Chondrocyte (in vitro differentiated cells): ENCODE measurements at regions not wholly inside any gene's neighbourhood (a gene's known extent, or its start where the extent isn't known, plus 50 kb on each side); places are given as distances from the start of the nearest gene placed in this dataset.

Experiments
- DNase-seq: peaks from one replicate; pipeline ENCODE4 v3.0.0; 2021; ENCODE audit warnings: mixed read lengths, low spot score
- H3K27ac Mint-ChIP-seq: one replicate; pipeline ENCODE4 v1.8.0; 2021; ENCODE audit warnings: mild to moderate bottlenecking, moderate library complexity, mixed read lengths; ENCODE audit not compliant: unreplicated experiment
- H3K27me3 Mint-ChIP-seq: 2 replicates; pipeline ENCODE4 v1.8.0; 2021; ENCODE audit warnings: low read depth, mixed read lengths
- H3K36me3 Mint-ChIP-seq: 2 replicates; pipeline ENCODE4 v1.8.0; 2021; ENCODE audit warnings: low read depth, mixed read lengths
- H3K4me1 Mint-ChIP-seq: 2 replicates; pipeline ENCODE4 v1.8.0; 2021; ENCODE audit warnings: low read depth, mild to moderate bottlenecking, mixed read lengths
- H3K4me3 Mint-ChIP-seq: one replicate; pipeline ENCODE4 v1.8.0; 2021; ENCODE audit warnings: mild to moderate bottlenecking, moderate library complexity, mixed read lengths; ENCODE audit not compliant: unreplicated experiment
- H3K9me3 Mint-ChIP-seq: 2 replicates; pipeline ENCODE4 v1.8.0; 2021; ENCODE audit warnings: low read depth, mixed read lengths
- TF ChIP-seq, protein P1 (sequence below): fragments of 200-600 bp; sonication (generic); IDR thresholded peaks from 2 replicates; pipeline ENCODE4 v1.5.0; 2021; ENCODE audit warnings: antibody characterized with exemption, mild to moderate bottlenecking, moderate library complexity

GRCh38 chr1:112790920-112791722 lies 76.0 kb upstream of the PPM1J start:
- no peak for DNase-seq
- H3K4me3 Mint-ChIP-seq, result no peak overlapping the region
- no peak overlapping the region for H3K27ac Mint-ChIP-seq
- no peaks in the 10 kb centered on the region for H3K4me1 Mint-ChIP-seq
- H3K27me3 Mint-ChIP-seq, result no peaks in the 10 kb centered on the region
- TF ChIP-seq, protein P1, sequence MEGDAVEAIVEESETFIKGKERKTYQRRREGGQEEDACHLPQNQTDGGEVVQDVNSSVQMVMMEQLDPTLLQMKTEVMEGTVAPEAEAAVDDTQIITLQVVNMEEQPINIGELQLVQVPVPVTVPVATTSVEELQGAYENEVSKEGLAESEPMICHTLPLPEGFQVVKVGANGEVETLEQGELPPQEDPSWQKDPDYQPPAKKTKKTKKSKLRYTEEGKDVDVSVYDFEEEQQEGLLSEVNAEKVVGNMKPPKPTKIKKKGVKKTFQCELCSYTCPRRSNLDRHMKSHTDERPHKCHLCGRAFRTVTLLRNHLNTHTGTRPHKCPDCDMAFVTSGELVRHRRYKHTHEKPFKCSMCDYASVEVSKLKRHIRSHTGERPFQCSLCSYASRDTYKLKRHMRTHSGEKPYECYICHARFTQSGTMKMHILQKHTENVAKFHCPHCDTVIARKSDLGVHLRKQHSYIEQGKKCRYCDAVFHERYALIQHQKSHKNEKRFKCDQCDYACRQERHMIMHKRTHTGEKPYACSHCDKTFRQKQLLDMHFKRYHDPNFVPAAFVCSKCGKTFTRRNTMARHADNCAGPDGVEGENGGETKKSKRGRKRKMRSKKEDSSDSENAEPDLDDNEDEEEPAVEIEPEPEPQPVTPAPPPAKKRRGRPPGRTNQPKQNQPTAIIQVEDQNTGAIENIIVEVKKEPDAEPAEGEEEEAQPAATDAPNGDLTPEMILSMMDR, result no peak
- no peaks in the 10 kb centered on the region for H3K36me3 Mint-ChIP-seq
- H3K9me3 Mint-ChIP-seq, result no peaks in the 10 kb centered on the region

- Mint-ChIP-seq H3K4me3 (no peak overlapping the region), H3K36me3 (no peaks in the 10 kb centered on the region), H3K9me3 (no peaks in the 10 kb centered on the region), H3K27ac (no peak overlapping the region), H3K27me3 (no peaks in the 10 kb centered on the region), H3K4me1 (no peaks in the 10 kb centered on the region)
- no peak for DNase-seq
- TF ChIP-seq, protein P1, result no peak
These were observed 73.4 kb upstream of the PPM1J start for GRCh38 chr1:112788561-112788960.

GRCh38 chr1:112788054-112788453 lies 72.9 kb upstream of the PPM1J start:
- H3K4me1 Mint-ChIP-seq, result no peaks in the 10 kb centered on the region
- no peak overlapping the region for H3K27ac Mint-ChIP-seq
- H3K4me3 Mint-ChIP-seq, result no peak overlapping the region
- no peaks in the 10 kb centered on the region for H3K9me3 Mint-ChIP-seq
- no peaks in the 10 kb centered on the region for H3K27me3 Mint-ChIP-seq
- H3K36me3 Mint-ChIP-seq, result no peaks in the 10 kb centered on the region
- TF ChIP-seq, protein P1, result no peak
- DNase-seq, result no peak

DNA sequence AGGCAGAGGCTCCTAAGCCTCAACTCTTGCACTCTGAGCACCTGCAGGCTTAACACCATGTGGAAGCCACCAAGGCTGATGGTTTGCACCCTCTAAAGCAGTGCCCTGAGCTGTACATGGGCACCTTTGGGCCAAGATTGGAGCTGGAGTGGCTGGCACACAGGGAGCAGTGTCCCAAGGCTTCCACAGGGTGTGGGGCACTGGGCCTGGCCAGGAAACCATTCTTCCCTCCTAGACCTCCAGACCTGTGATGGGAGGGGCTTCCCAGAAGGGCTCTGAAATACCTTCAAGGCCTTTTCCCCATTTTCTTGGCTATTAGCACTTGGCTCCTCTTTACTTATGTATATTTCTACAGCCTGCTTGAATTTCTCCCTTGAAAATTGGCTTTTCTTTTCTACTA lies 67.9 kb upstream of the PPM1J start:
- Mint-ChIP-seq H3K27me3 (peaks cover 3% of the 10 kb centered on the region), H3K27ac (no peak overlapping the region), H3K4me3 (no peak overlapping the region), H3K36me3 (peaks cover 2% of the 10 kb centered on the region), H3K4me1 (no peaks in the 10 kb centered on the region), H3K9me3 (no peaks in the 10 kb centered on the region)
- TF ChIP-seq, protein P1, result no peak
- no peak for DNase-seq

GRCh38 chr1:112779665-112780526 lies 64.8 kb upstream of the PPM1J start:
- Mint-ChIP-seq H3K27ac (no peak overlapping the region), H3K4me3 (no peak overlapping the region), H3K9me3 (no peaks in the 10 kb centered on the region), H3K36me3 (peaks cover 2% of the 10 kb centered on the region), H3K4me1 (no peaks in the 10 kb centered on the region), H3K27me3 (peaks cover 3% of the 10 kb centered on the region)
- DNase-seq, result no peak
- TF ChIP-seq, protein P1, result no peak
